Stimulated activated CD4-positive, alpha-beta T cell treated with anti-CD3 and anti-CD28 coated beads, TNF-alpha, amount 100 ng/mL, for 1 hour (primary cell): ENCODE measurements at regions not wholly inside any gene's neighbourhood (a gene's known extent, or its start where the extent isn't known, plus 50 kb on each side); places are given as distances from the start of the nearest gene placed in this dataset.
"Not testable (repeated sequence)": the region's sequence is repeated elsewhere in the genome, so short reads cannot be mapped to it uniquely, and the experiment has no call there.

ENCODE experiments used
- DNase-seq, 3 donors: peaks; one replicate each; pipeline ENCODE4 v3.0.0-alpha.2; 2020; ENCODE audit warnings: low read depth in 3 of 3, low spot score in 1 of 3

DNA sequence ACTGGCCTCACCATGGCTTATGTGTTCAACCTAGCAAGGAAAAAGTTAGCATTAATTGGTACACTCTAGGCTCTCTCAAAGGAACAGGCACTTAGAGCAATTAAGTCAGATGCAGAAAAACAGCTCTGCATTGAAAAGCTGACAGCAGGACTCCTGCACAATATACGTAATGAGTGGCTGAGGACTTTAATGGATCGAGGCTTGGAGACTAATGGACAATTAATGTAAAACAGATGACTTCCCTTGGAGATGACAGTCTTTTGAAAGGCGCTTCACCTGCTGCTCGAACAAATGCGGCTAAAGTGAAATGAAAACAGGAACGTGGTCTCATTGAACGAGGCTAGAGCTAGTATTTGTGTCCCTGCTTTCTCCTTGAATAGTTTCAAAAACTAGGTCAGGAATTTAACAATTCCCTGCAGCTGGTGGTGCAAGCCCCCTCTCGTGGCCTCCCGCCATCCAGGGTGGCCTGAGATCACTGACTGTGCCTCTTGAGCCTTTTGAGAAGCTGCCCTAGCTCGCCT is 137.1 kb downstream of the ELOVL4 start:
- DNase-seq: no peak

DNA sequence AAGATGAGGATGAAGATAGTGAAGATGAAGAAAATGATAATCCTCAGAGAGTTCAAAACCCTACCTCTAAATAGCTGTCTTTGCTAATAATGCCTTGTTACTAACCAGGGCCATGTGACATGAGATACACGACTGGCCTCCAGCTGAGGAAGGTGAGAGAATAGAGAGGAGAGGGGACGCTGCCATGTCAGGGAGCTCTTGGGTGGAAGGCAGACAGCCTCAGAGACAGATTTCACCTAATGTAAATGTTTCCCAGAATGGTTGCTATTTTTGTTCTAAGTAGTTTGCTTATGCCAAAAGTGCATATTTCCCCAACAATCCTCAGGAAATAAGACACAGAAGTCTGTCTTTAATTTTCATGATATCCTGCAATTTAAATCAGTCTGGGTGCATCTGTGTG is 138.4 kb downstream of the ELOVL4 start:
- no peak for DNase-seq

DNA sequence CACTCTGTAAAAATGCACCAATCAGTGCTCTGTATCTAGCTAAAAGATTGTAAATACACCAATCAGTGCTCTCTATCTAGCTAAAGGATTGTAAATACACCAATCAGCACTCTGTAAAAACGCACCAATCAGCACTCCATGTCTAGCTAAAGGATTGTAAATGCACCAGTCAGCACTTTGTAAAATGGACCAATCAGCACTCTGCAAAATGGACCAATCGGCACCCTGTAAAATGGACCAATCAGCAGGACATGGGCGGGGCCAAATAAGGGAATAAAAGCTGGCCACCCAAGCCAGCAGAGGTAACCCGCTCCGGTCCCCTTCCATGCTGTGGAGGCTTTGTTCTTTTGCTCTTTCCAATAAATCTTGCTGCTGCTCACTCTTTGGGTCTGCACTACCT is 140.7 kb downstream of the ELOVL4 start:
- DNase-seq: not testable (repeated sequence)

DNA sequence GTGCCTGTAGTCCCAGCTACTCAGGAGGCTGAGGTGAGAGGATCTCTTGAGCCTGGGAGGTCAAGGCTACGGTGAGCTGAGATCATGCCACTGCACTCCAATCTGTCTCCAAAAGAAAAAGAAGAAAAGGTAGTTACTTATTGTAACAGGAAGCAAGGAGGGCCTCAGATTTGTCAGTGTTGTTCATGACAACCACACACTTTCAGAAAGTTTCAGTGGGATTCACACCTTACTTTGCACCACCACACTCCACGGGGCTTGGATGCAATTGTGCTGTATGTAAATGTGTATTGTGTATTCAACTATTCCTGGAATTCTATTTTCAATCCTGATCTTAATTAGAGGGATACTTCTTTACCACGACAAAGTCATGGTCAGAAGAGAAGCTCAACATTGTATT is 142.6 kb downstream of the ELOVL4 start:
- DNase-seq: no peak

DNA sequence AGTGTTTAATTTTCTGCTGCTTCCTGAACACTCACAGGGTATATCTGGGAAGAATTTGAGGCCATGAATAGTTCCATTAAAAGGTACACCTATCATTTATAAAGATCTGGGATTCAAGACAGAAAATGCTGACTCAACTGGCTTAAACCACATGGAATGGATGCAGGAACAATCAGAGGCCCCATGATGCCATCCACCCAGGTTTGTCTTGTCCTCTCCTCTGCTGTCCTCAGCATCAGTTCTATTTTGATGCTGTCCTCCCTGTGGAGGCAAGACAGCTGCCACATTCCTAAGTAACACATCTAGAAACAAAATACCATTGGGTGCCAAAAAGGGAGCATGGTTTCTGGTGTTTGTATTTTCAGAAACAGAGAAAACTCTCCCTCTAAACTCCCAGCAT is 143.4 kb downstream of the ELOVL4 start:
- DNase-seq: no peak

DNA sequence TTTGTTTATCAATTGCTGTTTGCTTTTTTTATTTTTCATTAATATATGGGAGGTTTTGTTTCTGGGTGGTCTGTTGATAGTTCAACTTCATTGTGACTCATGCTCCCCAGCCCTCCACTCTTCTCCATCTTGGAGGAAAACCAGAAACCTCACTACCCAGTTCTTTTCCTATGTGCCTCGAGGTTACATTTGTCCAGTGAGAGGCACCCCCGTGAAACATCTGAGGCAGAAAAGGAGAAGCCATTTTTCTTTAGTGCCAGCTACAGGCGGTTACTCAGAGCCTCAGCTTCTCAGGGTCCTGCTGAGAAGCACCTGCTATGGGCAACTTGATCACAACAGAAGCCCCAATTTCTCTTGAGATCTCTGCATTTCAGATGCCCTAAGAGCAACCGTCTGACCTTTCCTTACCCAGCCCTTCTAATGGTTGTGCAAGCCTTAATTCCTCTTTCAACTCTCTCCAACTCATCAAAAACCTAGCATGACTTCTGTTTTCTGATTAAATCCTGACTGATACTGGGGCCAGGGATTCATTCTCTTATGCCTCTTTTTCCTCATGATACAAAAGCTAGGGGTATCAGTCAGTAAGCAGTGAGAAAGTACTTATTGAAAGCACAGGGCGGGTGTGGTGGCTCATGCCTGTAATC is 144.6 kb downstream of the ELOVL4 start:
- DNase-seq: no peak

DNA sequence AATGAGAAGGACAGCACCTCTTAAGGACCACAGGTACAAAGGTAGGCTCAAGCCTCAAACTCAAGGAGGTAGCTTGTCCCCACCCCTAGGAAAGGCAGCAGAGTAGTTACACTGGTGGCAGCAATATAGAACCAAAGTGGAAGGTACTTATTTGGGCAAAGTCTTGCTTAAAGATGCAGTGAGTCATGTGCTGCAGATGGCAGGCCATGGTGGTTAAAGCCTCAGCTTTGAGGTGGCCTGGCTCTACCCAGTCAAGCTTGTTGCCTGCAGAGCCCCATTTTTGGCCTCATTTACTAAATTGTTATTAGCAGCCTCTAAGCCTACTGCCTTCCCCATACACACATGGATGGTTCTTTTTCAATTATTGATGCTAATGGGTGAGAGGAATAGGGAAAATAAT is 146.0 kb downstream of the ELOVL4 start:
- DNase-seq: no peak

DNA sequence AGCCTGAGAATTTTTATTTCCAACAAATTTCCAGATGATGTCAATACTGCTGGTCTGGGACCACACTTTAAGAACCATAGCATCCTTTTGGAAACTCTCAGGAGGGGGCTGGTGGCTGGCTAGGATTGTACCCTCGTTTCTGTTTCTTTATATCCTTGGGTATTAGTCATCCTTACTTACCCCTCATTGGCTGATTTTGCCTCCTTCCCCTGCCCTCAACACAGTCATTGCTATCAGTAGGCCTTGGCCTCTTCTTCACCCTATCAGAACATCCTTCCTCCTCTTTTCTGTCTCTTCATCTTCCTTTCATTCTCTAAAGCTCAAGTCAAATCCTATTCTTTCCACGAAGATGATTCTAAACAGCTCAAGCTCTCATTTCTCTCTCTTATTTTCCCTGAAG is 148.5 kb downstream of the ELOVL4 start:
- DNase-seq: no peak

DNA sequence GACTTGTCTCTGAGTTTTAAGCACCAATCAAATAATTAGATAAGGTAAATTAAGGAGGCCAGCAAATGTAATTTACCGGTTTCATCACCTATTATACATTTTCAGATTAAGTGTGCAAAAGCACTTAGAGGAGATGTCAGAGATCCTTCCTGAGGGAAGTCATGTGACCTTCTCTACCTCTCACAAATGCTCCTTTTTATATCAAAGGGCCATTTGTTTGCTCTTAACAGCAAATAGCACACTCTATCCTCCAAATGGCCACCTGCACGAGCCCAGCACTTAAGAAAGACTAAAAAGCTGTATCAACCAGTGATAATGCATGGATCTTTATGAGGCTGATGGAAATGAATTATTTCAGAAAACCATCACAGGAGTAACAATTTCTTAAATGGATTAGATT is 149.4 kb downstream of the ELOVL4 start:
- DNase-seq: no peak

DNA sequence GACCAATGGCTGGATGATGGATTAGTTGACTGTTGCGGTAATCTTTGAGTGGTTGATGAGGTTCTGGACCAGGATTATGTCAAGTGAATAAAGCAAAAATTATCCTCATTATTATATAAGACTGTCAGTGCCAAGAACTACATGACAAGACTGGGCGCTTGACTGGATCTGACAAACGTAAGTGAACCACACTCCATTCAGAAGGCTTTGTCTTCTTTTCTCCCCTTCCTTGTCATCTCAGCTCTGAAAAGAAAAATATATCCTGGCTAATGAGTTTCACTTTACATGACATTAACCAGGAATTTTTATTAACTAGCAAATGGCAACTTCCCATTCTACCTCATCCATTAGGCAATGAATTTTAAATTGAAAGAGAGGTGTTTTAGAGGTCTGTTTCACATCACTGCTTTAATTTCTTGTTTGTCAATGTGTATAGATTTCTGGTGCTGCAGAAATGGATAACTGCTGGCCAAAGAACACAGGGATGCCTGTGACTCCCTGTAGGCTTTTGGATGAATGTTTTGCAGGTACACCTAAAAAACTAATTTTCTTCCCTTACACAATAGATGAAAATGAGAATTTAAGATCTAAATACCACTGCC is 150.1 kb downstream of the ELOVL4 start:
- no peak for DNase-seq

DNA sequence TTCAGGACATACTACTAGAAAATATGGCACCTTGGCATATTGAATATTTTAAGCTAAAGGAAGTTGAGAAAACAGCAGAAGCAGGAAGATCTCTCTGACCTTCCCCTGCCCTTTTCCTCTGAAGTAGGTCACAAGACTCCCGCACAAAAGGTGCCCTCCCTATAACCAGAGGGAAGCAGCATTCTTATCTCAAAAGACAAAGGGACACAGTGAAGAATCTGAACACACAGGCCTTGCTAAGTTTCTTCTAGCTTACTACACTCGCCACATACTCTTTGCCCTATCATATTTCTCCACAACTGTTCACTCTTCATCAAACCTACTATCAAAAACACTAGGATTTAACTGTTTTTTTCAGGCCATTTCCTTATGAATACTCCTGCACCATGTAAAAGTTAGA is 151.2 kb downstream of the ELOVL4 start:
- no peak for DNase-seq

DNA sequence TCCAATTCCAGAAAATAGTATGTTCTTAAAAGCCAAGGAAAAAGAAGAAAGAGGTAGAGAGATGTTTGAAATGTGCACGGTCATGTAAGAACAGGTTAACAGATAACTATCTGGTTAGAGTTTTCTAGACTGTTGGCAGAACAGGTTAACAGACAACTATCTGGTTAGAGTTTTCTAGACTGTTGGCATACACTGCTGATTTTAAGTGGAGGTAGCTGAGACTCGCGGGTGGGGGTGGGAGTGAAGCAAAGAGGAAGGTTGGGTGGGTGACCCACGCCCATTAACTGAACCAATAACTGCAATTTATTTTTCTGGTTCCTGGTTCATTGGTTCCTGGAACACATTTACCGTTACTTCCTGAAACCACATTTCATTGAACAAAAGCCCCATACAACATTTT is 157.5 kb downstream of the ELOVL4 start:
- DNase-seq: no peak

DNA sequence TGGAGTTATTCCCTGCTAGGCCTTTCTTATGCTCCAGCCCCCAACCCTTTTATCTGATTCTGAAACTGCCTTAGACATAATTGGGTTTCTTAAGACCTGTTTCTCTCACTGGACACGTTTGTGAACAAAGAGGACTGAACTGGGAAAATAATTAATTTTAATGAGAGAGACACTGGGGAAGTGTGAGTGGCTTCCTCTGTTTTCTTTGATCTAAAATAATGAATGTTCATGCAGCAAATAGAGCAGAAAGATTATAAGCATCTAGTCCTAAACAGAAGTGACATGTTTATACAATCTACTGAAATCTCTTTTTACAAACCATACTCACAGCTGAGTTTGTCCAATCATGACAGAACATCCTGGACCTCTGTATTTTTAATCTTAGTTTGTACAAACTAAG is 157.6 kb downstream of the SH3BGRL2 start:
- no peak for DNase-seq

DNA sequence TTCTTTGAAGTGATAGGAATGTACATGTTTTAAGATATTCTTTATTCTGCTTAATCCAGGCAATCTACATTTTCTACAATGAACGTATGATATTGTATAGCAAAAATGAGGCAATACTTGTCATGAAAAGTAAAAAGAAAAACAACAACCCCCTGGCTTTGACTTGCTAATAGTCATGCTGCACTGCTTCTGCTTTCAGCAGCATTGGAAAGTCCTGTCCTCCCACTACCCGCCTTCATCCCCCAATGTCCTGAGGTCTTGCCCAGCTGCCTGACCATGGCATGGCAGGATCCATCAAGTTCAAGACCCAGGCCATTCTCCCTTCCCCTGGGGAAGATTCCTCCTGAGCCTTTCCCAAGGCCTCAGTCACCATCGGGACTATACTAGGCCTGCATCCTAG is 156.5 kb downstream of the SH3BGRL2 start:
- DNase-seq: no peak

DNA sequence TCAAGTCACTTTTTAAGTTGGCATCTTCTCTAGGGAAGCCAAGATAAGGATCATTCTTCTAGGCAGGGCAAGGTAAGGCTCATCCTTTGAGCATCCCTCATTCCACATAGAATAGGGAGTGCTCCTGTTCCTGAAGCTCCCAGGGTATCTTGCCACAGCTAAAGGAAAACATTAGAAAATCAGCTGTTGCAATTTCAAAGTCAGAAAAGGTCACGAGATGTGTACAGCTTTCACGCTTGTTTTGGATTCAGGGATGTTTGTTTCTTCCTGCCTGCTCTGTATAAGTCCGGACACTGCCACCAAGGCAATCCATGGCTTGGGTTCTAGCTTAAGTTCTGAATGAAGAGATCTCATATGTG is 153.2 kb downstream of the SH3BGRL2 start:
- DNase-seq: no peak

DNA sequence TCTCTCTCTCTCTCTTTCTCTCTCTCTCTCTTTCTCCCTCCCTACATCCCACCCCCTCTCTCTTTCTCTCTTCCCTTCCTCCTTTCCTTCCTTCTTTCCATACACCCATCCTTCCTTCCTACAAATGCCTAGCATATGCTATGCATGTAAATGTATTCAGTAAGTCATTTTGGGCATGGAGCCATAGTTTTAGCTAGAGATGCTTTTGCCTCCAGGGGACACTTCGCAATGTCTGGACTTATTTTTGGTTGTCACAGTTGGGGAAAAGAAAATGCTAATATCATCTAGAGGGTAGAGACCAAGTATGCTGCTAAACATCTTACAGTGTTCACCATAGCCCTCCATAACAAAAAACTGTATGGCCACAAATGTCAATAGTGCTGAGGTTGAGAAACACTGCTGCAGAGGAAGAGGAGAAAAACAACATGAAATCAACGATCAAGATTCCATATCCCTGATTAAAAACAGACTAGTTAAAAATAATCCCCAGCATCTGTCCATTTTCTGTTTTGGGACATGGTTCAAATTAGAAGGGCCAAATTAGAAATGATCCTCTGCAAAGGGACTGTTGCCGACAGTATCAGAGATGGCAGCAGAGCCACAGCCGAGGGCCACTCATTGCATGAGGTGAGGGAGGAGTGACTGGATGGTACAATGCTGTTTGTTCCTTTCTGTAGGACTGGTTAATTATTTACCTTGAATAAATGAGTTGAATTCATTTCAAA is 152.7 kb downstream of the SH3BGRL2 start:
- DNase-seq: no peak

DNA sequence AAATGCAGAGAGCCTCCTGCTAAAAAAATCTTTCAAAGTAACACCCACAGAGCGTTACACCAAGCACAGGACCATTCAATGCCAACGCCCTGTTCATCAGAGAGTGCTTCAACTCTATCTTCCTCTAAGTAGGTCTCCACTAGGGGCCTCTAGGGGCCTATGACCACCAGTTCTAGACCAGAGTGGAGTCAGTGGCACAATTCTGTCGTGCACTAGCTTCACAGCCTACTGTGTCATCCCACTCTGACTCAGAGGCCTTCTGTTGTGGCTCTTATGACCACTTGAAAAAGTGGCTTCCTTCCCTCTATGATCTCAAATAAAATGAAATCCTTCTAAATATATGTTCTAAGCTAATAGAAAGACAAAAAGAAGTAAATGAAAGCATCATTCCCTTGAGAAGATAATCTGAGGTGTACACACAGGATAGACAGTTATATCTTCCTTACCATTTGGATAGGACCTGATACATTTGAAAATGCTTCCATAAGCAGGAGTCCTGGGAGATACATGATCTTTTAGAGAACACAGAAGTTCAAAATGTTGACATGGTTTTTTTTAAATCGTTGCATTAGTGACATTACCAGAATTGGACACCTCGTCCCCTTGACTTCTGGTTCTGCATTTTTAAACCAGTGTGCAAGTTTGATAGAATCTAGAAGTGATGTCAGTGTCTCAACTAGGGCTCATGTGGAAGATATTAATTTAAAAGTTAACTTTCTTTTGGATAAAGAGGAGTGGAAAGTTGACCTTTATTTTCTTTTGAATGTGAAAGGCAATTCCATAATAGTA is 151.9 kb downstream of the SH3BGRL2 start:
- DNase-seq: no peak

DNA sequence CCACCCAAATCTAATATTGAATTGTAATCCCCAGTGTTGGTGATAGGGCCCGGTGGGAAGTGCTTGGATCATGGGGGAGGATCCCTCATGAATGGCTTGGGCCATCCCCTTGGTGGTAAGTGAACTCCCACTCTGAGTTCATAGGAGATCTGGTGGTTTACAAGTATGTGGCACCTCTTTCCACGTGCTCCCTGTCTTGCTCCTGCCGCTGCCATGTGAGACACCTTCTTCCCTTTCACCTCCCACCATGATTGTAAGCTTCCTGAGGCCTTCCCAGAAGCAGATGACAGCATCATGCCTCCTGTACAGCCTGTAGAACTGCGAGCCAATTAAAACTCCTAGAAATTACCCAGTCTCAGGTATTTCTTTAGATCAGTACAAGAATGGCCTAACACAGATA is 150.8 kb downstream of the SH3BGRL2 start:
- DNase-seq: no peak

DNA sequence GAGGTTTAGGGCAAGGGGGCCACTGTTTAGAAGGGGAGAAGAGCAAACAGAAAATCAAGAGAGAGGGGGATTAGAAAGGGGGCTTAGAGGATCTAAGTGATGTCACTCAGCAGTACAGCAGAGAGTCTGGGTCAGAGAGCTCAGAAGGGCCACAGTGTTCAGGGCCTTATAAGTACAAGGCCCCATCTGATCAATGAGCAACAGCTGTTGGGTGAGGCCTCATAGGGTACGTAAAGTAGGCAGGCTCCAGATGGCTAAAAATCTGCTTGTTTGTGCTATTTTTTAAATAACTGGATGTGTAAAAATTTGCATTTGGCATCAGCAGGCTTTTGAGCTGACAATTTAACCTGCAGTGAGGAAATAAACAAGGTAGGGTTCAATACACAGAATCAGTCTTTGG is 149.8 kb downstream of the SH3BGRL2 start:
- no peak for DNase-seq

DNA sequence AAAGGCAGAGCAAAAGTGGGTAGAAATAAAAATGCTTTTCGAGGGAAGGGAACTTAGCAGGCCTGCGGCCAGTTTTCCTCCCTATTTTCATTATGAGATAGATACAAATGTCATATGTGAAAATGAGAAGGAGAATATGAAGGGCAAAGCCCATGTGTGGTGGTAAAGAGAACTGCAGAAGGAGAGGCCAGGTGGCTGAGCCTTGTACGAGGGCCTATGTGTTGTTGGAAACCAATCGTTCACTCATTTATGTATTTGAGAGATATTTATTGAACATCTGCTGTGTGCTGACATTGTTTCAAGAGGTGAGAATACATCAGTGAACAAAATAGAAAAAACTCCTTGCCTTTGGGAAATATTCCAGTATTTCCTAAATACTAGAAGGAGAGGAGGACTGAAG is 147.7 kb downstream of the SH3BGRL2 start:
- no peak for DNase-seq

DNA sequence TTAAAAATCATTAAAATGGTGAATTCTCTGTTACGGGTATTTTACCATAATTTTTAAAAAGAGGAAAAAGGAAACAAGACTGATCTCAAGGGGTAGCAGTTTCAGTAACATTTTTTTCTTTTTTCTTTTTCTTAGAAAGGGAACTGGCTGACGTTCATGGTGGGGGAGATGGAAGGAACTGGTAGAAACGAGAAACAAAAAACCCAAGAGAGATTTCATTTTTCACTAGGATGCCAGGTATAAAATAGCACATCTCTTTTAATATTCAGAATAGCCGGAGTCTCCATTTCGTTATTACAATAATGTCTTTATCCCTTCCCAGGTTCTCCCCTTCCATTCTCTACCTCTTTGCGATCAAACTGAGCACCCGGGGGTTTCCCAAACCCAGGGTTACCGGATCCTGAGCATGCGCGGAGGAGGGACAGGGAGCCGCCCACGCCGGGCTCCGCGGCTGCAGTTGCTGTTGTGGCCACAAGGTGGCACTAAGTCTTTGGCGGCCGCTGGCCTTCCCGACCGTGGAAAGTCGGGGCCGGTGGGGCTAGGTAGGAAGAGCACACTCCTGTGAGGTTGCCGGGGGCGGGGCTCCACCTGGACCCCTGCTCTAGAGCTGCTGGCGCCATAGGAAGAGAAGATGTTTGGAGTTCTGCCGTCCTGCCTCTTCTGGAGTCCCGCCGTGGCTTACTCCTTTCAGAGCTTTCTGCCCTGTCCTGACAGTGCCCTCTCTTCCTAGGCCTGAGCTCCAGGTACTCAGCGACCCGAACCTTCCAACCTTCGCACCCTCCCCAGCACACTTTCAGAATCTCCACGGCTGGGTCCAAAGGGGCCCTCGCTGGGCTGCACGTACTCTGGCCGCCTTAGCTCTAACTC is 146.8 kb downstream of the SH3BGRL2 start:
- peak; percentile 68 to 92 (median 80) for DNase-seq
